ENCODE measurements at regions not wholly inside any gene's neighbourhood (a gene's known extent, or its start where the extent isn't known, plus 50 kb on each side); places are given as distances from the start of the nearest gene placed in this dataset.

DNA sequence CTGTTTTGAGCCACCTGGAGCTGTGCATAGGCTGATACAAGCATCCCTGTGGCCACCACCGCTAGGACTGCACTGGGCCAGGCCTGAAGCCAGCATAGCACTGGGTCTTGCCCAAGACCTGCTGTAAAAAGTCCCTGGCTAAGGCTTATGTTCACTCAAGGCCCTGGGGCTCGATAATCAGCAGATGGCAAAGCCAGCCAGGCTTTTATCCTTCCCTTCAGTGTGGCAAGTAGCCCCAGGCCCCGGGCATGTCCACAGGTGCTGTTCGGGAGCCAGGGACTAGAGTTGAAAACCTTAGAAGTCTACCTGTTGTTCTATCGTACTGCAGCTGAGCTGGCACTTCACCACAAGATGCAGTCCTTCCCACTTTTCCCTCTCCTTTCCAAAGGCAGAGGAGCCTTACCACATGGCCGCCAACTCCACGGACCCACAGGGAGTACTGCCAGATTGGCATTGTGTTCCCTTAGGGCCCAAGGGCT lies 226.4 kb upstream of the ZNF217 start:
- TF ChIP-seq POLR2A (IDR thresholded peaks at IDR 0.05), result no peak
- TF ChIP-seq, protein P1, sequence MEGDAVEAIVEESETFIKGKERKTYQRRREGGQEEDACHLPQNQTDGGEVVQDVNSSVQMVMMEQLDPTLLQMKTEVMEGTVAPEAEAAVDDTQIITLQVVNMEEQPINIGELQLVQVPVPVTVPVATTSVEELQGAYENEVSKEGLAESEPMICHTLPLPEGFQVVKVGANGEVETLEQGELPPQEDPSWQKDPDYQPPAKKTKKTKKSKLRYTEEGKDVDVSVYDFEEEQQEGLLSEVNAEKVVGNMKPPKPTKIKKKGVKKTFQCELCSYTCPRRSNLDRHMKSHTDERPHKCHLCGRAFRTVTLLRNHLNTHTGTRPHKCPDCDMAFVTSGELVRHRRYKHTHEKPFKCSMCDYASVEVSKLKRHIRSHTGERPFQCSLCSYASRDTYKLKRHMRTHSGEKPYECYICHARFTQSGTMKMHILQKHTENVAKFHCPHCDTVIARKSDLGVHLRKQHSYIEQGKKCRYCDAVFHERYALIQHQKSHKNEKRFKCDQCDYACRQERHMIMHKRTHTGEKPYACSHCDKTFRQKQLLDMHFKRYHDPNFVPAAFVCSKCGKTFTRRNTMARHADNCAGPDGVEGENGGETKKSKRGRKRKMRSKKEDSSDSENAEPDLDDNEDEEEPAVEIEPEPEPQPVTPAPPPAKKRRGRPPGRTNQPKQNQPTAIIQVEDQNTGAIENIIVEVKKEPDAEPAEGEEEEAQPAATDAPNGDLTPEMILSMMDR (IDR thresholded peaks at IDR 0.05), result no peak

All from adrenal gland (tissue), 5 donors.